ENCODE measurements at regions not wholly inside any gene's neighbourhood (a gene's known extent, or its start where the extent isn't known, plus 50 kb on each side); places are given as distances from the start of the nearest gene placed in this dataset.

GRCh38 chr5:107068782-107069181, 602.0 kb downstream of the EFNA5 start:
- no peak overlapping the region for H3K4me2 ChIP-seq (ENCODE audit: low read length)
- BruUV-seq (replicated peaks) = no TSS peak
- H3K4me1 ChIP-seq (ENCODE audit: insufficient read depth, low read length, poor library complexity, severe bottlenecking) = no peaks in the 10 kb centered on the region
- CTCF ChIA-PET (ENCODE audit: unreplicated experiment) = no interaction called here
- POLR2A ChIA-PET = no interaction called here
- H2AFZ ChIP-seq (ENCODE audit: low read length) = no peak overlapping the region
- H3K27ac ChIP-seq (ENCODE audit: low read depth, low read length, poor library complexity, severe bottlenecking) = no peak overlapping the region
- H3K9me2 ChIP-seq (ENCODE audit: insufficient read depth, low read length) = no peaks in the 10 kb centered on the region; the same call in 1 of the 2 replicates
- DNase-seq (ENCODE audit: low spot score) = no peak
- no peaks in the 10 kb centered on the region for H3K36me3 ChIP-seq (ENCODE audit: insufficient read depth, low read length)
- no peak overlapping the region for H3K4me3 ChIP-seq (ENCODE audit: low read depth, low read length, poor library complexity, severe bottlenecking)
- TF ChIP-seq CTCF (conservative IDR thresholded peaks at IDR 0.05; ENCODE audit: low read length) (no peak), EZH2phosphoT487 (IDR thresholded peaks at IDR 0.05; ENCODE audit: borderline replicate concordance, low read depth, low read length) (no peak)
- H3K79me2 ChIP-seq (ENCODE audit: insufficient read depth, low read depth, low read length) = no peaks in the 10 kb centered on the region
- H4K20me1 ChIP-seq (ENCODE audit: insufficient read depth, low read length) = no peaks in the 10 kb centered on the region
- H3K9me3 ChIP-seq (ENCODE audit: low read length) = no peaks in the 10 kb centered on the region
- intact Hi-C loops (cut with micrococcal nuclease; ENCODE audit: unreplicated experiment) = no loop called here

- POLR2A ChIA-PET = no interaction called here
- H3K9me2 ChIP-seq (ENCODE audit: insufficient read depth, low read length) = no peaks in the 10 kb centered on the region; the same call in 1 of the 2 replicates
- no peak overlapping the region for H3K27ac ChIP-seq (ENCODE audit: low read depth, low read length, poor library complexity, severe bottlenecking)
- CTCF ChIA-PET (ENCODE audit: unreplicated experiment) = interaction anchor here (0.6 kb wide), 1 partner anchor 452 kb away, joined by 3 read pairs; no protein-coding TSS in a partner anchor
- H3K9me3 ChIP-seq (ENCODE audit: low read length) = no peaks in the 10 kb centered on the region
- no TSS peak for BruUV-seq (replicated peaks)
- no peak for DNase-seq (ENCODE audit: low spot score)
- no peak for TF ChIP-seq EZH2phosphoT487 (IDR thresholded peaks at IDR 0.05; ENCODE audit: borderline replicate concordance, low read depth, low read length)
- peak; percentile 31; the same call in 1 of the 2 replicates for TF ChIP-seq CTCF (conservative IDR thresholded peaks at IDR 0.05; ENCODE audit: low read length)
- H3K4me2 ChIP-seq (ENCODE audit: low read length) = no peak overlapping the region
- no peaks in the 10 kb centered on the region for H3K79me2 ChIP-seq (ENCODE audit: insufficient read depth, low read depth, low read length)
- no peaks in the 10 kb centered on the region for H3K4me1 ChIP-seq (ENCODE audit: insufficient read depth, low read length, poor library complexity, severe bottlenecking)
- intact Hi-C loops (cut with micrococcal nuclease; ENCODE audit: unreplicated experiment) = no loop called here
- no peak overlapping the region for H2AFZ ChIP-seq (ENCODE audit: low read length)
- no peak overlapping the region for H3K4me3 ChIP-seq (ENCODE audit: low read depth, low read length, poor library complexity, severe bottlenecking)
- H3K36me3 ChIP-seq (ENCODE audit: insufficient read depth, low read length) = no peaks in the 10 kb centered on the region
- no peaks in the 10 kb centered on the region for H4K20me1 ChIP-seq (ENCODE audit: insufficient read depth, low read length)
Measured at GRCh38 chr5:107067395-107067794, 603.3 kb downstream of the EFNA5 start.

GRCh38 chr5:107063511-107063910, 607.2 kb downstream of the EFNA5 start:
- POLR2A ChIA-PET = interaction anchor here (0.7 kb wide), 1 partner anchor 634 kb away, joined by 4 read pairs; no protein-coding TSS in a partner anchor
- Histone ChIP-seq H3K79me2 (ENCODE audit: insufficient read depth, low read depth, low read length) (no peaks in the 10 kb centered on the region), H3K27ac (ENCODE audit: low read depth, low read length, poor library complexity, severe bottlenecking) (no peak overlapping the region), H3K4me2 (ENCODE audit: low read length) (no peak overlapping the region), H4K20me1 (ENCODE audit: insufficient read depth, low read length) (no peaks in the 10 kb centered on the region), H3K4me1 (ENCODE audit: insufficient read depth, low read length, poor library complexity, severe bottlenecking) (no peaks in the 10 kb centered on the region), H3K9me3 (ENCODE audit: low read length) (no peaks in the 10 kb centered on the region), H3K36me3 (ENCODE audit: insufficient read depth, low read length) (no peaks in the 10 kb centered on the region), H3K4me3 (ENCODE audit: low read depth, low read length, poor library complexity, severe bottlenecking) (no peak overlapping the region), H2AFZ (ENCODE audit: low read length) (no peak overlapping the region), H3K9me2 (ENCODE audit: insufficient read depth, low read length) (no peaks in the 10 kb centered on the region)
- BruUV-seq (replicated peaks) = no TSS peak
- TF ChIP-seq CTCF (conservative IDR thresholded peaks at IDR 0.05; ENCODE audit: low read length) (no peak), EZH2phosphoT487 (IDR thresholded peaks at IDR 0.05; ENCODE audit: borderline replicate concordance, low read depth, low read length) (no peak)
- DNase-seq (ENCODE audit: low spot score) = no peak
- CTCF ChIA-PET (ENCODE audit: unreplicated experiment) = no interaction called here
- intact Hi-C loops (cut with micrococcal nuclease; ENCODE audit: unreplicated experiment) = no loop called here
